Adrenal gland (tissue), 9 donors: ENCODE measurements at regions not wholly inside any gene's neighbourhood (a gene's known extent, or its start where the extent isn't known, plus 50 kb on each side); places are given as distances from the start of the nearest gene placed in this dataset.

Experiments used
- DNase-seq, 7 donors: peaks; one replicate each; pipeline ENCODE4 v3.0.0-alpha.2; 2019 to 2020
- H3K27ac ChIP-seq, 5 donors: fragments of 200-600 bp; sonication (generic) in 4 of 5; 1 replicate in 3 of 5; 2 replicates in 2 of 5; pipeline versions ENCODE4 v1.5.1 to v1.8.0; 2016 to 2020; ENCODE audit warnings: mild to moderate bottlenecking in 1 of 5
- H3K27me3 ChIP-seq: fragments of 200-600 bp; 2 replicates; pipeline ENCODE4 v1.8.0; 2021
- H3K36me3 ChIP-seq, 2 donors: fragments of 200-600 bp; replicated peaks in 1 of 2; 1 replicate in 1 of 2; 2 replicates in 1 of 2; pipeline versions ENCODE4 v1.5.1 to v1.8.0; 2018 to 2022
- H3K4me1 ChIP-seq, 2 donors: fragments of 200-600 bp; replicated peaks in 1 of 2; 1 replicate in 1 of 2; 2 replicates in 1 of 2; pipeline versions ENCODE4 v1.5.1 to v1.8.0; 2018 to 2021
- H3K4me3 ChIP-seq, 4 donors: fragments of 200-600 bp; sonication (generic) in 3 of 4; one replicate each; pipeline ENCODE4 v1.5.1; 2016 to 2018
- H3K9me3 ChIP-seq, 3 donors: fragments of 200-600 bp; sonication (generic) in 1 of 3; replicated peaks in 1 of 3; 1 replicate in 2 of 3; 2 replicates in 1 of 3; pipeline versions ENCODE4 v1.5.1 to v1.8.0; 2016 to 2021
- POLR2A ChIP-seq, 2 donors: fragments of 450-650 bp; IDR thresholded peaks; one replicate each; pipeline ENCODE4 v1.6.1; 2017; ENCODE audit warnings: antibody characterized with exemption in 2 of 2, mild to moderate bottlenecking in 2 of 2, moderate library complexity in 1 of 2
- WGBS, 4 donors: extraction: QIAGEN DNeasy Blood & Tissue Kit in 2 of 4; methylation state at CpG; one replicate each; pipeline versions ENCODE4 v1.1.5 to v1.1.7; 2013 to 2017; 5-methylcytosine and 5-hydroxymethylcytosine counted together
- intact Hi-C, 2 donors: fragments of 100-400 bp; cut with DNase I; formaldehyde crosslinking; loops; one replicate each; pipeline versions ENCODE4 v1.14.1 to v1.15.0; 2022 to 2023
- TF ChIP-seq, protein P1 (sequence below), 6 experiments: fragments of 450-650 bp in 4 of 6; fragments of 200-600 bp in 2 of 6; sonication (generic) in 1 of 6; IDR thresholded peaks; 1 replicate in 5 of 6; 2 replicates in 1 of 6; pipeline versions ENCODE4 v1.5.1 to v1.8.0; 2016 to 2021; ENCODE audit warnings: antibody characterized with exemption in 6 of 6, mild to moderate bottlenecking in 2 of 6, moderate library complexity in 1 of 6
- donor health status: healthy with polysubstance abuse.
- donor health status: Bipolar disorder and iron deficiency.
- donor health status: DM: yes; HTN: yes; CAD: no.
- donor health status: DM: no; HTN: no; CAD: no.
- donor health status: DM: no; HTN: no; CAD: no.

DNA sequence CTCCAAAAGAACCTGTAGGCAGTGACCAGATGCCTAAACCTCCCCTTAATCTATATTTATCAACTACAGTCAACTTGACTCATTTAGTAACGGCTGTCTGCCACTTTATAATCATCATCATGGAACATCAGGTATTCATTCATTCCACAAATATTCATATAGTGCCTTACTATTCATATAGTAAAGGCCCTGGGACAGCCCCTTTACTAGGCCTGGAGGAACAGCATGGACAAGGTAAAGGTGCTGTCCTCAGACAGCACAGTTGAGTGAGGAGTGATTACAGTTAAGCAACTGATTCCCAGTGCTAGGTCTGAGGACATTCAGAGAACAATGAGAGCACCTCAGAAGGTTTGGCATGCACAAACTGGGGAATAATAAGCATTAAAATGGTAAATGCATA is 346.5 kb upstream of the RORA start:
- Histone ChIP-seq H3K27ac (no peak overlapping the region), H3K9me3 (no peaks in the 10 kb centered on the region), H3K27me3 (no peaks in the 10 kb centered on the region), H3K4me3 (no peak overlapping the region), H3K4me1 (no peaks in the 10 kb centered on the region), H3K36me3 (no peaks in the 10 kb centered on the region)
- DNase-seq: no peak
- 74 to 79% (median 78%) methylated on average over 1 of the region's 1 CpG for WGBS, 4 donors
- intact Hi-C loops: no loop called here
- TF ChIP-seq, protein P1, sequence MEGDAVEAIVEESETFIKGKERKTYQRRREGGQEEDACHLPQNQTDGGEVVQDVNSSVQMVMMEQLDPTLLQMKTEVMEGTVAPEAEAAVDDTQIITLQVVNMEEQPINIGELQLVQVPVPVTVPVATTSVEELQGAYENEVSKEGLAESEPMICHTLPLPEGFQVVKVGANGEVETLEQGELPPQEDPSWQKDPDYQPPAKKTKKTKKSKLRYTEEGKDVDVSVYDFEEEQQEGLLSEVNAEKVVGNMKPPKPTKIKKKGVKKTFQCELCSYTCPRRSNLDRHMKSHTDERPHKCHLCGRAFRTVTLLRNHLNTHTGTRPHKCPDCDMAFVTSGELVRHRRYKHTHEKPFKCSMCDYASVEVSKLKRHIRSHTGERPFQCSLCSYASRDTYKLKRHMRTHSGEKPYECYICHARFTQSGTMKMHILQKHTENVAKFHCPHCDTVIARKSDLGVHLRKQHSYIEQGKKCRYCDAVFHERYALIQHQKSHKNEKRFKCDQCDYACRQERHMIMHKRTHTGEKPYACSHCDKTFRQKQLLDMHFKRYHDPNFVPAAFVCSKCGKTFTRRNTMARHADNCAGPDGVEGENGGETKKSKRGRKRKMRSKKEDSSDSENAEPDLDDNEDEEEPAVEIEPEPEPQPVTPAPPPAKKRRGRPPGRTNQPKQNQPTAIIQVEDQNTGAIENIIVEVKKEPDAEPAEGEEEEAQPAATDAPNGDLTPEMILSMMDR (IDR thresholded peaks at IDR 0.05): no peak
- TF ChIP-seq POLR2A (IDR thresholded peaks at IDR 0.05): no peak

DNA sequence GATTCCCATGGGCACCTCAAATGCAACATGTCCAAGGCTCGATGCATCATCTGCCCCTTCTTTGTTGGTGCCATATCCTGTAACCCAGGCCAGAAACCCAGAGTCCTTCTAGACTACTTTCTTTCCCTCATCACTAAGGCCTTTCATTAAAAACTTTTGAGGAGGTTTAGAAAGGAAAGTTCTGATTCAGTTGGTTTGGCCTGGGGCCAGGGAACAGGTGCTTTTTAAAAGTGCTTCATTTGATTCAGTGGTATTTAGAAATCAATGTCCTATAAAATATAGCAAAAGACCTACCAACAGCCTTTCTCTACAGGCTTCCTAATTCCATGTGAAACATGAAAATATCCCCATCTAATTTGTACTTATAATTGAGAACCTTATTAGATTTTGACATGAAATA is 341.9 kb upstream of the RORA start:
- Histone ChIP-seq H3K27ac (no peak overlapping the region), H3K27me3 (no peaks in the 10 kb centered on the region), H3K36me3 (no peaks in the 10 kb centered on the region), H3K9me3 (no peaks in the 10 kb centered on the region), H3K4me3 (no peak overlapping the region), H3K4me1 (no peaks in the 10 kb centered on the region)
- intact Hi-C loops: no loop called here
- DNase-seq: no peak
- WGBS, 4 donors: 82 to 93% (median 88%) methylated on average over 1 of the region's 1 CpG
- TF ChIP-seq POLR2A (IDR thresholded peaks at IDR 0.05): no peak
- TF ChIP-seq, protein P1 (IDR thresholded peaks at IDR 0.05): no peak

DNA sequence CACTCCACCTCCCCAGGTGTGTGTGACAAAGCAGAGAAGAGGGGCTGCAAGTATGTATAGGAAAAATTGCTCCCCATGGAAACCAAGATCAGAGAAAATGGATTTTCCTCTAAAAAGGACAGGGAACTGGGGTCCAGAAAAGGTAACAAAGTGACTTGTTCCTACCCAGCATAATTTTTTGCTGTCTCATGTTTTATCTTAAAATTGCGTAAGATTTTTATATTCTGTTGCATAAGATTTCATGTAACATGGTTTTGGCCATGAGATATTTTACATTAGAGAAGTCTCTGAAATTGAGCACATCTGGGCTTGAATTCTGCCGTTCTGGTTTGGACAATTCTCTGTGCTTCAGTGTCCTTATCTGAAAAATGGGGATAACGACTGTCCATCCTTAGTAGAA is 335.7 kb upstream of the RORA start:
- DNase-seq: no peak
- Histone ChIP-seq H3K27ac (no peak overlapping the region), H3K4me3 (no peak overlapping the region), H3K36me3 (no peaks in the 10 kb centered on the region), H3K27me3 (no peaks in the 10 kb centered on the region), H3K9me3 (no peaks in the 10 kb centered on the region), H3K4me1 (no peaks in the 10 kb centered on the region)
- intact Hi-C loops: no loop called here
- 69 to 78% (median 74%) methylated on average over 3 of the region's 3 CpGs for WGBS, 4 donors
- TF ChIP-seq, protein P1 (IDR thresholded peaks at IDR 0.05): no peak
- no peak for TF ChIP-seq POLR2A (IDR thresholded peaks at IDR 0.05)

DNA sequence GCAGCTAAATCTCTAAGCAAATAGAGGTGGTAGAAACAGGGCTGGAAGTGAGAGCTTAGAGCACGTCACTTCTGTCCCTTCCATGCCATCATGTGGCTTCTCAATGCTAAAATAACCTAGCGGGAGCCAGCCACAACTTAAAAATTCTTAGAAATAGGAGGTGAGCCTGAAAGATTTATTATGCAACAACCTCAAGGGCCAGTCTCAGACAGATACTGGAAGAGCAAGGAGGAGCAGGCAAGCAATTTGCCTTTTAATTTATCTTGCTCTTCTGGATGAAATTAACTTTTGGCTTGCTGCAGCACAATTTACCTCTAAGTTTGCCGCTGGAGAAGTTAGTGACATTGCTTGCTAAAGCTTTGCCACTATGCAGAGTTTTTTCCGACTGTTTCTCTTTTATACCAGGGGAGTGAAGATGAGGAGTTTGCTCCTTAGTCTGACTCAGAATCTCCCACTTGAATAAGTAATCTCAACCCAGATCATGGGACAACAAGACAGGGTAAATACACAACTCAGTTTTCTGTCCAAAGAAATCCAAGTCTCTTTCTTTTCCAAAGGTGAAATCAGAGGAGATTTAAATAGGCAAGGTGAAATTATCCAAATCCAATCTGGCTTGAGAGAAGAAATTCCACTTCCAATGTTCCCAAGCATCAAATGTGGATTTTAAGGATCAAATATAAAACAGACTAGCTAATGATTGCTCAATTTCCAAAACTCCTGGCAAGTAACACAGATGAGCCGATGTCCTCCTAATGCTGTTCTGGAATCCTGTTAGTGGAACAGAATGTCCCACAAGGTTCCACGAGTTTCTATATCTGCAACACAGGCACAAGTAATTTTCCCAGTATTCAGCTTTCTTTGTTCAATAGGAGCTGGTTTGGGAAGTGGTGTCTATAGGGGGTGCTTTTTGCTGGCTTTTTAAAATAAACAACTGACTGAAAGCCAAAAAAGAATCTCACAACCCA is 329.4 kb upstream of the RORA start:
- intact Hi-C loops: no loop called here
- Histone ChIP-seq H3K4me3 (no peak overlapping the region), H3K9me3 (no peaks in the 10 kb centered on the region), H3K36me3 (no peaks in the 10 kb centered on the region), H3K27me3 (no peaks in the 10 kb centered on the region), H3K27ac (peak overlapping the region in 2 of 5 donors; percentile 5 to 66), H3K4me1 (no peaks in the 10 kb centered on the region)
- TF ChIP-seq, protein P1 (IDR thresholded peaks at IDR 0.05): no peak
- no peak for DNase-seq
- 44 to 59% (median 50%) methylated on average over 6 of the region's 6 CpGs for WGBS, 4 donors
